HPDE6-E6E7 (cell line): ENCODE measurements at regions not wholly inside any gene's neighbourhood (a gene's known extent, or its start where the extent isn't known, plus 50 kb on each side); places are given as distances from the start of the nearest gene placed in this dataset.
"Not testable (repeated sequence)": the region's sequence is repeated elsewhere in the genome, so short reads cannot be mapped to it uniquely, and the experiment has no call there.

Experiments
- DNase-seq: peaks from one replicate; pipeline ENCODE4 v3.0.0; 2011; ENCODE audit warnings: missing footprints; ENCODE audit errors: extremely low spot score

GRCh38 chr10:10685566-10685965, 332.1 kb upstream of the CELF2 start:
- DNase-seq: no peak

GRCh38 chr10:10687751-10688150, 329.9 kb upstream of the CELF2 start:
- DNase-seq: no peak

- DNase-seq: no peak
These were observed 318.2 kb upstream of the CELF2 start for GRCh38 chr10:10699427-10699826.

- DNase-seq: no peak
These were observed 316.5 kb upstream of the CELF2 start for GRCh38 chr10:10701084-10701611.

GRCh38 chr10:10702211-10702610, 315.5 kb upstream of the CELF2 start:
- DNase-seq: no peak

GRCh38 chr10:10703382-10703781, 314.3 kb upstream of the CELF2 start:
- no peak for DNase-seq

- DNase-seq: no peak
These were observed 305.4 kb upstream of the CELF2 start for GRCh38 chr10:10712155-10712704.

- no peak for DNase-seq
These were observed 303.3 kb upstream of the CELF2 start for GRCh38 chr10:10714327-10714726.

- no peak for DNase-seq
These were observed 300.7 kb upstream of the CELF2 start for GRCh38 chr10:10716972-10717371.

GRCh38 chr10:10722422-10722821, 295.2 kb upstream of the CELF2 start:
- no peak for DNase-seq

GRCh38 chr10:10725196-10725595, 292.5 kb upstream of the CELF2 start:
- DNase-seq: no peak

GRCh38 chr10:10726101-10726500, 291.6 kb upstream of the CELF2 start:
- no peak for DNase-seq

GRCh38 chr10:10727411-10727810, 290.3 kb upstream of the CELF2 start:
- DNase-seq: not testable (repeated sequence)

- peak; percentile 0 for DNase-seq
These were observed 289.9 kb upstream of the CELF2 start for GRCh38 chr10:10727812-10728211.

- DNase-seq: no peak
These were observed 287.1 kb upstream of the CELF2 start for GRCh38 chr10:10730471-10731043.

GRCh38 chr10:10731366-10731765, 286.3 kb upstream of the CELF2 start:
- no peak for DNase-seq

- no peak for DNase-seq
These were observed 283.2 kb upstream of the CELF2 start for GRCh38 chr10:10734356-10735064.

- no peak for DNase-seq
These were observed 272.4 kb upstream of the CELF2 start for GRCh38 chr10:10745291-10745690.

GRCh38 chr10:10755490-10755889, 262.2 kb upstream of the CELF2 start:
- no peak for DNase-seq

GRCh38 chr10:10758306-10758705, 259.4 kb upstream of the CELF2 start:
- no peak for DNase-seq

GRCh38 chr10:10759806-10760205, 257.9 kb upstream of the CELF2 start:
- DNase-seq: not testable (repeated sequence)

- no peak for DNase-seq
These were observed 252.7 kb upstream of the CELF2 start for GRCh38 chr10:10765017-10765416.

- DNase-seq: no peak
These were observed 245.3 kb upstream of the CELF2 start for GRCh38 chr10:10772411-10772810.
